SH-SY5Y (cell line): ENCODE measurements at regions not wholly inside any gene's neighbourhood (a gene's known extent, or its start where the extent isn't known, plus 50 kb on each side); places are given as distances from the start of the nearest gene placed in this dataset.

ENCODE experiments used
- GATA2 ChIP-seq: IDR thresholded peaks from 2 replicates; pipeline ENCODE4 v1.6.1; 2011; ENCODE audit warnings: mild to moderate bottlenecking, low read depth, low read length
- GATA3 ChIP-seq: IDR thresholded peaks from 2 replicates; pipeline ENCODE4 v1.6.1; 2011; ENCODE audit warnings: low read depth, mild to moderate bottlenecking, low read length, moderate library complexity

- TF ChIP-seq GATA2, result no peak
These were observed 149.3 kb upstream of the RBPJ start for GRCh38 chr4:26171501-26171900.

GRCh38 chr4:26171941-26172340 is 148.9 kb upstream of the RBPJ start:
- TF ChIP-seq GATA2, result no peak
- no peak for TF ChIP-seq GATA3

DNA sequence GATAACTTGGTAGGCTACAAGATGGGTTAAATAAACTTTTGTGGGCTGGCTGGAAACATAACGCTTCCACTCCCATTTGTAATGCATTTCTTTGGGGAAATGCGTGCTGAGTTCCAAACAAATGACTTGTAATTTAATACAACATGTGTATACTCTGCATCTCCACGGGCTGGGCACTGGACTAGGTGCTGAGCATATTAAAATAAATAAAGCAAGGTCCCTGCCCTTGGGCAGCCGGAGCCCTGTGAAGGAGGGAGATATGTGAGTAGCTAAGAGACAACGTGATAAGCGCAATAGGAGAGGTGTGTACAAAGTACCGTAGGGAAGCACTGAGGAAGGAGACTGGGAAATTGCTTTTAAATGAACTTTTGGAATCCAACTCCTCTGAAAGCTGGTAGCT is 147.2 kb upstream of the RBPJ start:
- TF ChIP-seq GATA2, result no peak
- TF ChIP-seq GATA3, result no peak

- TF ChIP-seq GATA2 (no peak), GATA3 (no peak)
These were observed 146.8 kb upstream of the RBPJ start for GRCh38 chr4:26174027-26174426.

GRCh38 chr4:26175006-26175786 is 145.6 kb upstream of the RBPJ start:
- no peak for TF ChIP-seq GATA3
- TF ChIP-seq GATA2, result no peak

DNA sequence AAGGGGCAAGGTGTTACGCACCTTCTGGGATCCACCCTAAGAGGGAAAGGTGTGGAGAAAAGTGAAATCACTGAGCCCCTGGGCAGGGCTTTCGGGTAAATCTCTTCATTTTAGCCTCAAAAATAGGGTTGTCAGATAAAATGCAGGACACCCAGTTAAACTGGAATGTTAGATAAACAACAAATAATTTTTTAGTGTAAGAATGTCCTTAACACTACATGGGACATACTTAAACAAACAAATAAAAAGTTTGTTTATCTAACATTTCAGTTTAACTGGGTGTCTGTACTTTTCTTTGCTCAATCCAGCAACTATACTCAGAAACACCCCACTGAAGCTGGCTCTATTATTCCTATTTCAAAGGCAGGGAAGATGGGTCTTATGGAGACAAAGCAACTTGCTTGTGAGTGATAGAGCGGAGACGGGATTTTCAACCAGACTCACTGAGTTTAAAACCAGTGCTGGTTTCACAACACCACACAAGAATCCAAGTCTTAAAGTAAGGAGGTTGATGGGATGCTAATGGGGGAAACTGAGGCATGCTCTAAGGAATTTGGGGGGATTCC is 144.8 kb upstream of the RBPJ start:
- TF ChIP-seq GATA3, result no peak
- no peak for TF ChIP-seq GATA2

DNA sequence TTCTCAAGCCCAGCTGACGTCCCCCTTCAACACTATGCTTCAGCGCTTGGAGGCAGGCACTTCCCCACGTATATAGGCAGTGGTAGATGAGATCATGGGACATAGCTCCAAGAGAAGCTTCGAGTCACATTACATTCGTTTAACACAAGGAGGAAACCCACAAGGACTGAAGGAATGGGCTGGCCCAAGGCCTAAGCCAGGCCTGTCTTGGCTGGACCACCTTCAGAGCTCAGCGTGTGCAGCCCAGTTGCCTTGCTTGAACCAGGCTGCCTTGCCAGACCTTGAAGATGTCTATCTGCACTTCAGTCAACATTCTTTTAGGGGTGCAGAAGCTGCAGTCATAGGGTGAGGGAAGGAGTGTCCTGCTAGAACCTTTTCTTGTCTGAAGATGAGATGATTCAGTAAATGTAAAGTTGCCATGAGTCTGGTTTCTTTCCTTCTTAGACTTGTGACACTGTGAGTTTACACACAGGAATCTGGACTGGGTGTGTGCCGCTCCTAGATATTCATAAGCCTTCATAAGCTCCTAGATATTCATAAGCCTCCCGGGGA is 144.1 kb upstream of the RBPJ start:
- TF ChIP-seq GATA2, result no peak
- no peak for TF ChIP-seq GATA3

- TF ChIP-seq GATA3, result no peak
- TF ChIP-seq GATA2, result no peak
These were observed 142.0 kb upstream of the RBPJ start for GRCh38 chr4:26178854-26179253.

DNA sequence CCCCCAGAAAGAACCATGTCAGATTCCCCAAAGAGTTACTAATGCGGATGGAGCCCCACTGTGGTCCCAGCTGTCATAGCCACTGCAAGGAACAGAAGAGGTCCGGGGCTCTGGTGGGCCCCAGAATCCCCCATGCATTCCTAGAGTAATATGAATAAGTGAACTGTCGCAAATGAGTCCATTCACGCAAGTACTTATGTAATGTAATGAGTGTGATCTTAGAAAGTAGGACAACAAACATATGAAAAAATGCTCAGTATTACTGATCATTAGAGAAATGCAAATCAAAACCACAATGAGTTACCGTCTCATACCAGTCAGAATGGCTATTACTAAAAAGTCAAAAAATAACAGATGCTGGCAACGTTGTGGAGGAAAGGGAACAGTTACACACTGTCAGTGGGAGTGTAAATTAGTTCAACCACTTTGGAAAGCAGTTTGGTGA is 141.5 kb upstream of the RBPJ start:
- TF ChIP-seq GATA2, result no peak
- no peak for TF ChIP-seq GATA3

DNA sequence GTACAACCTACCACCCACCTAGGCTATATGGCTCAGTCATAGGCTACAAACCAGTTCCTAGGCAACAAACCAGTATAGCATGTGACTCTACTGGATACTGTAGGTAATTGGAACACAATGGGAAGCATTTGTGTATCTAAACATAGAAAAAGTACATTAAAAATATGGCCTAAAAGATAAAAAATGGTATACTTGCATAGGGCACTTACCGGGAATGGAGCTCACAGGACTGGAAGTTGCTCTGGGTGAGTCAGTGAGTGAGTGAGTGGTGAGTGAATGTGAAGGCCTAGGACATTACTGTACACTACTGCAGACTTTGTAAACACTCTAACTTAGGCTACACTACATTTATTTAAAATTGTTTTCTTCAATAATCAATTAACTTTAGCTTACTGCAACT is 139.2 kb upstream of the RBPJ start:
- TF ChIP-seq GATA3, result no peak
- no peak for TF ChIP-seq GATA2

DNA sequence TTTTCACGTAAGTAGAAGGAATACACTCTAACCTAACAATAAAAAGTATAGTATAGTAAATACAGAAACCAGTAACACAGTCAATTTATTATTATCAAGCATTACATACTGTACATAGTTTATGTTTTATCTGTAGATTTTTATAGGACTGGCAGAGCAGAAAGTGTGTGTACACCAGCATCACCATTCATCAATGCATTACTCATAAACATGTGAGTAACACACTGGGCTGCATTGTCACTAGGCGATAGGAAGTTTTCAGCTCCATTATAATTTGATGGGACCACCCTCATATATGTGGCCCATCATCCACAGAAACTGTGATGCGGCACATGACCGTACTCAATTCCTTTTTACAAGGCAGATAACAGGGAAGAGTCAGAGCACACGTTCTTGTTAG is 137.8 kb upstream of the RBPJ start:
- TF ChIP-seq GATA2, result no peak
- no peak for TF ChIP-seq GATA3

DNA sequence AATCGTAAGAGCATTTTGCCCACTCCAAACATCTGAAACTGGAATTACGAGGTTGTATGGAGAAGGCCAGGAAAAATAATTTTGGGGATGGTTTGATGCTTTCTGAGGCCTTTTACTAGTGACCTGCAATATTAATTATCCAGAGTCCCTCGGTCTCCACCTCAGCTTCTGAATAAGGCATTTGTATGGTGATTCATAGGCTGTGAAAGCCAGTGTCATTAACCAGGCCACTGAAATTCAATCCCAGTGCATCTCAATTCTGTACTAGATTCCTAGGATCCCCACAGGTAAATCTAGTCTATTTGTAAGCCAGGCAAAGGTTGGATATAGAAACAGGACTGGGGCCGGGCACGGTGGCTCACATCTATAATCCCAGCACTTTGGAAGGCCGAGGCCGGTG is 135.4 kb upstream of the RBPJ start:
- TF ChIP-seq GATA2 (no peak), GATA3 (no peak)

- TF ChIP-seq GATA3 (no peak), GATA2 (no peak)
These were observed 129.5 kb upstream of the RBPJ start for GRCh38 chr4:26191353-26191752.

GRCh38 chr4:26192899-26193869 is 127.6 kb upstream of the RBPJ start:
- TF ChIP-seq GATA3 (no peak), GATA2 (no peak)

DNA sequence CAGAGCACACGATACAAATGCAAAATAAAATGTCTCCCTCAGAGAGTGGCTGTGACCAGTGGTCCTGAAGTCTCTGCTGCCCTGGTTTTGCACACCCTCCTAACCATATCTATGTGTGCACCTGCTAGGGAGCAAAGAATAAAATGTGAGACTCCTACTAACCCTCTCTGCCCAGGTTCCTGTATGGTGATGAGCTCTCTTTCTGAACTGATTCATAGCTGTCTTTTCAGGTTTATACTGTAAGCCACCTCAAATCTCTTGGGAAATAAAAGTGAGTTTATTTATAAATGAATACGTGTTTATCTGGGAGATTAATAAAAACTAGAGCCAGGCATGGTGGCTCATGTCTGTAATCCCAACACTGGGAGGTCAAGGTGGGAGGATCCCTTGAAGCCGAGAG is 126.0 kb upstream of the RBPJ start:
- TF ChIP-seq GATA3 (no peak), GATA2 (no peak)
